Liver (tissue), 3 donors: ENCODE measurements at regions not wholly inside any gene's neighbourhood (a gene's known extent, or its start where the extent isn't known, plus 50 kb on each side); places are given as distances from the start of the nearest gene placed in this dataset.

Experiments used
- FOXA2 ChIP-seq: IDR thresholded peaks from 2 replicates; pipeline ENCODE4 v1.6.1; 2016; ENCODE audit warnings: antibody characterized with exemption
- HNF4G ChIP-seq: IDR thresholded peaks from 2 replicates; pipeline ENCODE4 v1.6.1; 2016; ENCODE audit warnings: antibody characterized with exemption
- JUND ChIP-seq, 2 donors: IDR thresholded peaks; 2 replicates each; pipeline ENCODE4 v1.6.1; 2016; ENCODE audit warnings: antibody characterized with exemption in 2 of 2
- MAX ChIP-seq: IDR thresholded peaks from 2 replicates; pipeline ENCODE4 v1.6.1; 2016; ENCODE audit warnings: antibody characterized with exemption
- TAF1 ChIP-seq: conservative IDR thresholded peaks from 2 replicates; pipeline ENCODE4 v1.6.1; 2016; ENCODE audit warnings: antibody characterized with exemption, mild to moderate bottlenecking
- YY1 ChIP-seq: IDR thresholded peaks from 2 replicates; pipeline ENCODE4 v1.6.1; 2016; ENCODE audit warnings: antibody characterized with exemption, mild to moderate bottlenecking
- TF ChIP-seq, protein P1 (sequence below): fragments of 150-350 bp; IDR thresholded peaks from 2 replicates; pipeline ENCODE4 v1.5.1; 2017; ENCODE audit warnings: improper control_type of control experiment, low read depth, low read length; ENCODE audit not compliant: missing input control
- TF ChIP-seq, protein P2 (sequence below): IDR thresholded peaks from 2 replicates; pipeline ENCODE4 v1.6.1; 2016; ENCODE audit warnings: antibody characterized with exemption
- donor health status: healthy.
- donor health status: healthy.

DNA sequence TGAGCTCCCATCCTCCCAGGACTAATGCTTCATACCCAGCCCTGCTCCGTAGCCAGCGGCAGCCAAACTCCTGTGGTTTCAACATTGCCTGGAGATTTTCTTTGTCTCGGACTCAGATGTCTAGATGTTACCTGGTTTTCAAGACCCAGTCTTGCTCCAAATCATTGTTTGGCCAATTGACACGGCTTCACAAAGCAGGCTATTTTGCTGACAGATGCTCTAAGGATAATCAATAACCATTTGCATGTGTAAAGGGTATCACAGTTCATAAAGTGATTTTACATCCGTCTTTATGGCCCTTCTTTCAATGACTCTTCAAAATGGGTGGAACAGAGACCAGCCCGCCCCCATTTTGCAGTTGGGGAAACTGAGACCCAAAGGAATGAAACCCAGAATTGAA is 153.4 kb downstream of the SALL1 start:
- TF ChIP-seq, protein P1, sequence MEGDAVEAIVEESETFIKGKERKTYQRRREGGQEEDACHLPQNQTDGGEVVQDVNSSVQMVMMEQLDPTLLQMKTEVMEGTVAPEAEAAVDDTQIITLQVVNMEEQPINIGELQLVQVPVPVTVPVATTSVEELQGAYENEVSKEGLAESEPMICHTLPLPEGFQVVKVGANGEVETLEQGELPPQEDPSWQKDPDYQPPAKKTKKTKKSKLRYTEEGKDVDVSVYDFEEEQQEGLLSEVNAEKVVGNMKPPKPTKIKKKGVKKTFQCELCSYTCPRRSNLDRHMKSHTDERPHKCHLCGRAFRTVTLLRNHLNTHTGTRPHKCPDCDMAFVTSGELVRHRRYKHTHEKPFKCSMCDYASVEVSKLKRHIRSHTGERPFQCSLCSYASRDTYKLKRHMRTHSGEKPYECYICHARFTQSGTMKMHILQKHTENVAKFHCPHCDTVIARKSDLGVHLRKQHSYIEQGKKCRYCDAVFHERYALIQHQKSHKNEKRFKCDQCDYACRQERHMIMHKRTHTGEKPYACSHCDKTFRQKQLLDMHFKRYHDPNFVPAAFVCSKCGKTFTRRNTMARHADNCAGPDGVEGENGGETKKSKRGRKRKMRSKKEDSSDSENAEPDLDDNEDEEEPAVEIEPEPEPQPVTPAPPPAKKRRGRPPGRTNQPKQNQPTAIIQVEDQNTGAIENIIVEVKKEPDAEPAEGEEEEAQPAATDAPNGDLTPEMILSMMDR, result no peak
- no peak for TF ChIP-seq HNF4G
- TF ChIP-seq YY1, result no peak
- TF ChIP-seq MAX, result no peak
- no peak for TF ChIP-seq TAF1
- TF ChIP-seq JUND (IDR thresholded peaks at IDR 0.05), result no peak
- TF ChIP-seq, protein P2, sequence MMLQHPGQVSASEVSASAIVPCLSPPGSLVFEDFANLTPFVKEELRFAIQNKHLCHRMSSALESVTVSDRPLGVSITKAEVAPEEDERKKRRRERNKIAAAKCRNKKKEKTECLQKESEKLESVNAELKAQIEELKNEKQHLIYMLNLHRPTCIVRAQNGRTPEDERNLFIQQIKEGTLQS, result no peak
- TF ChIP-seq FOXA2, result no peak
